ENCODE measurements at regions not wholly inside any gene's neighbourhood (a gene's known extent, or its start where the extent isn't known, plus 50 kb on each side); places are given as distances from the start of the nearest gene placed in this dataset.

GRCh38 chr3:176950743-176951142, 246.5 kb downstream of the TBL1XR1 start:
- CTCF ChIA-PET = no interaction called here
- POLR2A ChIA-PET = no interaction called here
- H3K27ac Mint-ChIP-seq = no peak overlapping the region
- no peak overlapping the region for H3K4me3 Mint-ChIP-seq
- H3K4me1 Mint-ChIP-seq = peaks cover 23% of the 10 kb centered on the region
- no peaks in the 10 kb centered on the region for H3K36me3 Mint-ChIP-seq
- DNase-seq (ENCODE audit: low spot score) (no peak), ATAC-seq (no peak)
- H3K9me3 Mint-ChIP-seq = no peaks in the 10 kb centered on the region
- H3K27me3 Mint-ChIP-seq (ENCODE audit: low read depth) = no peaks in the 10 kb centered on the region
- TF ChIP-seq, protein P1, sequence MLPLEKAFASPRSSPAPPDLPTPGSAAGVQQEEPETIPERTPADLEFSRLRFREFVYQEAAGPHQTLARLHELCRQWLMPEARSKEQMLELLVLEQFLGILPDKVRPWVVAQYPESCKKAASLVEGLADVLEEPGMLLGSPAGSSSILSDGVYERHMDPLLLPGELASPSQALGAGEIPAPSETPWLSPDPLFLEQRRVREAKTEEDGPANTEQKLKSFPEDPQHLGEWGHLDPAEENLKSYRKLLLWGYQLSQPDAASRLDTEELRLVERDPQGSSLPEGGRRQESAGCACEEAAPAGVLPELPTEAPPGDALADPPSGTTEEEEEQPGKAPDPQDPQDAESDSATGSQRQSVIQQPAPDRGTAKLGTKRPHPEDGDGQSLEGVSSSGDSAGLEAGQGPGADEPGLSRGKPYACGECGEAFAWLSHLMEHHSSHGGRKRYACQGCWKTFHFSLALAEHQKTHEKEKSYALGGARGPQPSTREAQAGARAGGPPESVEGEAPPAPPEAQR (CRISPR knock-in tag; IDR thresholded peaks at IDR 0.05) = no peak
- TF ChIP-seq, protein P2, sequence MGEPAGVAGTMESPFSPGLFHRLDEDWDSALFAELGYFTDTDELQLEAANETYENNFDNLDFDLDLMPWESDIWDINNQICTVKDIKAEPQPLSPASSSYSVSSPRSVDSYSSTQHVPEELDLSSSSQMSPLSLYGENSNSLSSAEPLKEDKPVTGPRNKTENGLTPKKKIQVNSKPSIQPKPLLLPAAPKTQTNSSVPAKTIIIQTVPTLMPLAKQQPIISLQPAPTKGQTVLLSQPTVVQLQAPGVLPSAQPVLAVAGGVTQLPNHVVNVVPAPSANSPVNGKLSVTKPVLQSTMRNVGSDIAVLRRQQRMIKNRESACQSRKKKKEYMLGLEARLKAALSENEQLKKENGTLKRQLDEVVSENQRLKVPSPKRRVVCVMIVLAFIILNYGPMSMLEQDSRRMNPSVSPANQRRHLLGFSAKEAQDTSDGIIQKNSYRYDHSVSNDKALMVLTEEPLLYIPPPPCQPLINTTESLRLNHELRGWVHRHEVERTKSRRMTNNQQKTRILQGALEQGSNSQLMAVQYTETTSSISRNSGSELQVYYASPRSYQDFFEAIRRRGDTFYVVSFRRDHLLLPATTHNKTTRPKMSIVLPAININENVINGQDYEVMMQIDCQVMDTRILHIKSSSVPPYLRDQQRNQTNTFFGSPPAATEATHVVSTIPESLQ (CRISPR knock-in tag; IDR thresholded peaks at IDR 0.05) = no peak

DNA sequence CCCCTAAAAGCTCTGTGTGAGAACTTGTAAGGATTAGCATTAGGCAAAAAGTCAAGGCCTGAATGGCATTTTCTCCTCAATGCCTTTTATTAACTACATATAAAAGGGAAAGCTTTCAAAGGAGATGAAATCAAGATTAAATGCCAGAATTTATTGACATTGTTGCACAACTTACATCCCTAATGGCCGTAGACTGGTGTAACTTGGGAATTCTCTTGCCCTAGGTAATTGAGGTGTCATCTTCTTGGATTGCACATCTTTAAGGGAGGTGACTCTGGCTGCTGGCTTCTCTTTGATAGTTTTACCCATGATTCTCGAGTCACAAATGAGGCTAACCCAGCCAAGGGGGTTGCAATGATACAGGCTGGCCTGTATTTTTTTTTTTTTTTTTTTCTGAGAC, 249.1 kb downstream of the TBL1XR1 start:
- Mint-ChIP-seq H3K4me3 (no peak overlapping the region), H3K27ac (no peak overlapping the region), H3K36me3 (no peaks in the 10 kb centered on the region), H3K9me3 (peaks cover 5% of the 10 kb centered on the region), H3K4me1 (peaks cover 18% of the 10 kb centered on the region), H3K27me3 (ENCODE audit: low read depth) (no peaks in the 10 kb centered on the region)
- ATAC-seq (no peak), DNase-seq (ENCODE audit: low spot score) (no peak)
- CTCF ChIA-PET = no interaction called here
- TF ChIP-seq CBFB (CRISPR knock-in tag; IDR thresholded peaks at IDR 0.05; ENCODE audit: low read depth) (no peak), ERG (CRISPR knock-in tag; IDR thresholded peaks at IDR 0.05) (no peak), NR1H2 (CRISPR knock-in tag; IDR thresholded peaks at IDR 0.05) (no peak), ZBTB43 (CRISPR knock-in tag; IDR thresholded peaks at IDR 0.05) (no peak)
- POLR2A ChIA-PET = no interaction called here

DNA sequence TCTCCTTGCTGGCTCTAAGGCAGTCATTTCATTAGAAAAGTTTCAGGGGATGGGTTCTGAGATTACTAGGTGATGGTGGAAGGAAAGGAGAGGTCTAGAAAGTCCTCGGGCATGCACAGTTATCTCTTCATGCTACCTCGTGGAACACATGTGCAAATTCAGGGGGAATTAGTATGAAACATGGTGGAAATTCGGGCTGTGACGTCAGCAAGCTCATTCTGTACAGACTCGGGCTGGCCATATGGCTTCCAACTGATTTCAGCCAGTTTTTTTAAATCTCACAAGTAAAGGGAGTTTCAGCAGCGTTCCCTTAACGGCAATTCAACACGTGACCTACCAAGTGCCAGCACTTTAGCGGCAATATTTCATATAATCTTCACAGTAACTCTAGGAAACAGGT, 251.1 kb downstream of the TBL1XR1 start:
- TF ChIP-seq, protein P3, sequence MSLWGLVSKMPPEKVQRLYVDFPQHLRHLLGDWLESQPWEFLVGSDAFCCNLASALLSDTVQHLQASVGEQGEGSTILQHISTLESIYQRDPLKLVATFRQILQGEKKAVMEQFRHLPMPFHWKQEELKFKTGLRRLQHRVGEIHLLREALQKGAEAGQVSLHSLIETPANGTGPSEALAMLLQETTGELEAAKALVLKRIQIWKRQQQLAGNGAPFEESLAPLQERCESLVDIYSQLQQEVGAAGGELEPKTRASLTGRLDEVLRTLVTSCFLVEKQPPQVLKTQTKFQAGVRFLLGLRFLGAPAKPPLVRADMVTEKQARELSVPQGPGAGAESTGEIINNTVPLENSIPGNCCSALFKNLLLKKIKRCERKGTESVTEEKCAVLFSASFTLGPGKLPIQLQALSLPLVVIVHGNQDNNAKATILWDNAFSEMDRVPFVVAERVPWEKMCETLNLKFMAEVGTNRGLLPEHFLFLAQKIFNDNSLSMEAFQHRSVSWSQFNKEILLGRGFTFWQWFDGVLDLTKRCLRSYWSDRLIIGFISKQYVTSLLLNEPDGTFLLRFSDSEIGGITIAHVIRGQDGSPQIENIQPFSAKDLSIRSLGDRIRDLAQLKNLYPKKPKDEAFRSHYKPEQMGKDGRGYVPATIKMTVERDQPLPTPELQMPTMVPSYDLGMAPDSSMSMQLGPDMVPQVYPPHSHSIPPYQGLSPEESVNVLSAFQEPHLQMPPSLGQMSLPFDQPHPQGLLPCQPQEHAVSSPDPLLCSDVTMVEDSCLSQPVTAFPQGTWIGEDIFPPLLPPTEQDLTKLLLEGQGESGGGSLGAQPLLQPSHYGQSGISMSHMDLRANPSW (CRISPR knock-in tag; conservative IDR thresholded peaks at IDR 0.05; ENCODE audit: low read depth) = no peak
- no peak for ATAC-seq
- H3K27ac Mint-ChIP-seq = no peak overlapping the region
- no peaks in the 10 kb centered on the region for H3K27me3 Mint-ChIP-seq (ENCODE audit: low read depth)
- ChIA-PET POLR2A (no interaction called here), CTCF (interaction anchor here (1.4 kb wide), 1 partner anchor 73 kb away, joined by 3 read pairs; no protein-coding TSS in a partner anchor)
- no peaks in the 10 kb centered on the region for H3K36me3 Mint-ChIP-seq
- H3K4me1 Mint-ChIP-seq = peaks cover 13% of the 10 kb centered on the region
- no peak for DNase-seq (ENCODE audit: low spot score)
- no peak overlapping the region for H3K4me3 Mint-ChIP-seq
- peaks cover 5% of the 10 kb centered on the region for H3K9me3 Mint-ChIP-seq

DNA sequence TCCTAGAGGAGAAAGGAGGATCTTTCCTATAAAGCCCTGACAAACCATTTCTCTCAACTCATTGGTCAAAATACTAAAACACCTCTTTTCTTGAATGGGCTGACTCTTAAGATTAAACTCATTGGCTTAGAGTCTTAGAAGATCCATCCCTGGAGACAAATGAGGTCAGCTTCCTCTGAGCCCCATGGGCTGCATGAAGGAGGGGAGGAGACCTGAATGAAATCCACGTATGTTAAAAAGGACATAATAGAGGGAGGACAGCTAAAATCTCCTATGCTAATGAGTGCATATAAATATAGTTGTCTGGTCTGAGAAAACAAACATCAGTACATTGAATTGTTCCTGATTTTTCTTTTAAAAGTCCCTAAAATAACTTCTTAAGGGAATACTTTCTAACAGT, 255.0 kb downstream of the TBL1XR1 start:
- ChIA-PET POLR2A (interaction anchor here (0.6 kb wide), 1 partner anchor 292 kb away, joined by 3 read pairs; no protein-coding TSS in a partner anchor), CTCF (interaction anchor here (1.3 kb wide), 1 partner anchor 143 kb away, joined by 4 read pairs; no protein-coding TSS in a partner anchor)
- TF ChIP-seq GTF2I (CRISPR knock-in tag; conservative IDR thresholded peaks at IDR 0.05) = no peak
- no peak for TF ChIP-seq ERG (CRISPR knock-in tag; IDR thresholded peaks at IDR 0.05)
- TF ChIP-seq, protein P4, sequence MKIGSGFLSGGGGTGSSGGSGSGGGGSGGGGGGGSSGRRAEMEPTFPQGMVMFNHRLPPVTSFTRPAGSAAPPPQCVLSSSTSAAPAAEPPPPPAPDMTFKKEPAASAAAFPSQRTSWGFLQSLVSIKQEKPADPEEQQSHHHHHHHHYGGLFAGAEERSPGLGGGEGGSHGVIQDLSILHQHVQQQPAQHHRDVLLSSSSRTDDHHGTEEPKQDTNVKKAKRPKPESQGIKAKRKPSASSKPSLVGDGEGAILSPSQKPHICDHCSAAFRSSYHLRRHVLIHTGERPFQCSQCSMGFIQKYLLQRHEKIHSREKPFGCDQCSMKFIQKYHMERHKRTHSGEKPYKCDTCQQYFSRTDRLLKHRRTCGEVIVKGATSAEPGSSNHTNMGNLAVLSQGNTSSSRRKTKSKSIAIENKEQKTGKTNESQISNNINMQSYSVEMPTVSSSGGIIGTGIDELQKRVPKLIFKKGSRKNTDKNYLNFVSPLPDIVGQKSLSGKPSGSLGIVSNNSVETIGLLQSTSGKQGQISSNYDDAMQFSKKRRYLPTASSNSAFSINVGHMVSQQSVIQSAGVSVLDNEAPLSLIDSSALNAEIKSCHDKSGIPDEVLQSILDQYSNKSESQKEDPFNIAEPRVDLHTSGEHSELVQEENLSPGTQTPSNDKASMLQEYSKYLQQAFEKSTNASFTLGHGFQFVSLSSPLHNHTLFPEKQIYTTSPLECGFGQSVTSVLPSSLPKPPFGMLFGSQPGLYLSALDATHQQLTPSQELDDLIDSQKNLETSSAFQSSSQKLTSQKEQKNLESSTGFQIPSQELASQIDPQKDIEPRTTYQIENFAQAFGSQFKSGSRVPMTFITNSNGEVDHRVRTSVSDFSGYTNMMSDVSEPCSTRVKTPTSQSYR (CRISPR knock-in tag; IDR thresholded peaks at IDR 0.05) = no peak
- no peak for TF ChIP-seq ZNF219 (CRISPR knock-in tag; IDR thresholded peaks at IDR 0.05; ENCODE audit: borderline replicate concordance)
- TF ChIP-seq JAZF1 (CRISPR knock-in tag; IDR thresholded peaks at IDR 0.05) = no peak
- no peak for TF ChIP-seq ZNF425 (CRISPR knock-in tag; conservative IDR thresholded peaks at IDR 0.05)

More for the DNA sequence above, 255.0 kb downstream of the TBL1XR1 start:
- H3K4me1 Mint-ChIP-seq = peaks cover 17% of the 10 kb centered on the region
- H3K9me3 Mint-ChIP-seq = peaks cover 5% of the 10 kb centered on the region
- DNase-seq (ENCODE audit: low spot score) (no peak), ATAC-seq (no peak)
- H3K4me3 Mint-ChIP-seq = no peak overlapping the region
- no peaks in the 10 kb centered on the region for H3K36me3 Mint-ChIP-seq
- no peaks in the 10 kb centered on the region for H3K27me3 Mint-ChIP-seq (ENCODE audit: low read depth)
- no peak overlapping the region for H3K27ac Mint-ChIP-seq

All from WTC11 (cell line).